Natural killer cell (primary cell): ENCODE measurements at regions not wholly inside any gene's neighbourhood (a gene's known extent, or its start where the extent isn't known, plus 50 kb on each side); places are given as distances from the start of the nearest gene placed in this dataset.

Source experiments
- ATAC-seq, 3 donors: fragments of 150-1000 bp in 2 of 3; fragments of 200-7000 bp in 1 of 3; cut with Tn5 transposase; 1 replicate in 1 of 3; 2 replicates in 2 of 3; pipeline ENCODE4 v1.10.0; 2021; ENCODE audit warnings: mild to moderate bottlenecking in 2 of 3, moderate library complexity in 2 of 3
- DNase-seq, 2 donors: peaks; one replicate each; pipeline versions ENCODE4 v3.0.0 to v3.0.0-alpha.2; 2013 to 2021; ENCODE audit warnings: mixed read lengths in 1 of 2
- H3K27ac ChIP-seq: one replicate; pipeline ENCODE4 v1.5.1; 2013; ENCODE audit warnings: mild to moderate bottlenecking, low read length
- H3K27me3 ChIP-seq: one replicate; pipeline ENCODE4 v1.6.1; 2013; ENCODE audit warnings: low read length; ENCODE audit not compliant: control insufficient read depth, insufficient read depth
- H3K36me3 ChIP-seq: one replicate; pipeline ENCODE4 v1.6.1; 2013; ENCODE audit warnings: low read length; ENCODE audit not compliant: control insufficient read depth, insufficient read depth
- H3K4me1 ChIP-seq: one replicate; pipeline ENCODE4 v1.6.1; 2013; ENCODE audit warnings: low read length; ENCODE audit not compliant: control insufficient read depth, insufficient read depth
- H3K4me3 ChIP-seq: one replicate; pipeline ENCODE4 v1.5.1; 2013; ENCODE audit warnings: low read length
- H3K9me3 ChIP-seq: one replicate; pipeline ENCODE4 v1.6.1; 2013; ENCODE audit warnings: low read length; ENCODE audit not compliant: control insufficient read depth, insufficient read depth
- H3K27ac Mint-ChIP-seq, 2 donors: one replicate each; pipeline ENCODE4 v1.8.0; 2022; ENCODE audit warnings: mild to moderate bottlenecking in 2 of 2, mixed read lengths in 2 of 2, moderate library complexity in 1 of 2
- H3K27me3 Mint-ChIP-seq, 2 donors: one replicate each; pipeline ENCODE4 v1.8.0; 2022; ENCODE audit warnings: low read depth in 2 of 2, mixed read lengths in 2 of 2
- H3K36me3 Mint-ChIP-seq: one replicate; pipeline ENCODE4 v1.8.0; 2022; ENCODE audit warnings: mixed read lengths
- H3K4me1 Mint-ChIP-seq, 2 donors: one replicate each; pipeline ENCODE4 v1.8.0; 2022; ENCODE audit warnings: mixed read lengths in 2 of 2
- H3K4me3 Mint-ChIP-seq: one replicate; pipeline ENCODE4 v1.8.0; 2022; ENCODE audit warnings: mild to moderate bottlenecking, moderate library complexity, mixed read lengths
- H3K9me3 Mint-ChIP-seq, 2 donors: one replicate each; pipeline ENCODE4 v1.8.0; 2022; ENCODE audit warnings: mixed read lengths in 2 of 2
- CTCF ChIP-seq: fragments of 200-600 bp; IDR thresholded peaks from one replicate; pipeline ENCODE4 v1.8.0; 2022; ENCODE audit warnings: antibody characterized with exemption
- WGBS: methylation state at CpG from one replicate; pipeline ENCODE4 v1.1.7; 2013; ENCODE audit warnings: missing lambda C conversion rate; ENCODE audit not compliant: insufficient coverage; 5-methylcytosine and 5-hydroxymethylcytosine counted together
- intact Hi-C: fragments of 100-400 bp; cut with micrococcal nuclease; formaldehyde crosslinking; loops from one replicate; pipeline ENCODE4 v1.14.2; 2022

GRCh38 chr10:47090042-47090441 is 178.8 kb downstream of the PTPN20 start:
- no peak overlapping the region for H3K4me3 Mint-ChIP-seq
- Histone ChIP-seq H3K27ac (no peak overlapping the region), H3K27me3 (no peaks in the 10 kb centered on the region), H3K36me3 (no peaks in the 10 kb centered on the region), H3K4me1 (no peaks in the 10 kb centered on the region), H3K4me3 (no peak overlapping the region), H3K9me3 (no peaks in the 10 kb centered on the region)
- H3K36me3 Mint-ChIP-seq = no peaks in the 10 kb centered on the region
- intact Hi-C loops = no loop called here
- no peaks in the 10 kb centered on the region for H3K4me1 Mint-ChIP-seq
- H3K27ac Mint-ChIP-seq = no peak overlapping the region
- H3K9me3 Mint-ChIP-seq = no peaks in the 10 kb centered on the region
- peaks cover 0 to 8% of the 10 kb centered on the region in 2 donors for H3K27me3 Mint-ChIP-seq
- DNase-seq (no peak), ATAC-seq (no peak)
- 96% methylated on average over 3 of the region's 3 CpGs for WGBS
- no peak for TF ChIP-seq CTCF

- H3K9me3 ChIP-seq = no peaks in the 10 kb centered on the region
- H3K4me1 ChIP-seq = no peaks in the 10 kb centered on the region
- no peak overlapping the region for H3K4me3 ChIP-seq
- H3K36me3 ChIP-seq = no peaks in the 10 kb centered on the region
- no peak for TF ChIP-seq CTCF
- H3K27ac ChIP-seq = no peak overlapping the region
- no peak for ATAC-seq
- DNase-seq = no peak
- no peaks in the 10 kb centered on the region for H3K27me3 ChIP-seq
- Mint-ChIP-seq H3K27me3 (peaks cover 0 to 8% of the 10 kb centered on the region in 2 donors), H3K27ac (no peak overlapping the region), H3K36me3 (no peaks in the 10 kb centered on the region), H3K4me1 (no peaks in the 10 kb centered on the region), H3K4me3 (no peak overlapping the region), H3K9me3 (no peaks in the 10 kb centered on the region)
- intact Hi-C loops = no loop called here
- 81% methylated on average over 7 of the region's 7 CpGs for WGBS
These were observed 179.7 kb downstream of the PTPN20 start for GRCh38 chr10:47090903-47091302.

GRCh38 chr10:47091421-47091820 is 180.2 kb downstream of the PTPN20 start:
- TF ChIP-seq CTCF = no peak
- no peak overlapping the region for H3K27ac Mint-ChIP-seq
- no peaks in the 10 kb centered on the region for H3K36me3 Mint-ChIP-seq
- no peaks in the 10 kb centered on the region for H3K9me3 Mint-ChIP-seq
- Histone ChIP-seq H3K4me1 (no peaks in the 10 kb centered on the region), H3K27me3 (no peaks in the 10 kb centered on the region), H3K9me3 (no peaks in the 10 kb centered on the region), H3K4me3 (no peak overlapping the region), H3K27ac (no peak overlapping the region), H3K36me3 (no peaks in the 10 kb centered on the region)
- WGBS = 82% methylated on average over 2 of the region's 2 CpGs
- intact Hi-C loops = no loop called here
- H3K27me3 Mint-ChIP-seq = peaks cover 0 to 8% of the 10 kb centered on the region in 2 donors
- no peak overlapping the region for H3K4me3 Mint-ChIP-seq
- no peaks in the 10 kb centered on the region for H3K4me1 Mint-ChIP-seq
- ATAC-seq (no peak), DNase-seq (no peak)

GRCh38 chr10:47092376-47092775 is 181.1 kb downstream of the PTPN20 start:
- Mint-ChIP-seq H3K4me1 (no peaks in the 10 kb centered on the region), H3K27ac (no peak overlapping the region), H3K27me3 (peaks cover 0 to 8% of the 10 kb centered on the region in 2 donors), H3K36me3 (no peaks in the 10 kb centered on the region), H3K4me3 (no peak overlapping the region), H3K9me3 (no peaks in the 10 kb centered on the region)
- Histone ChIP-seq H3K9me3 (no peaks in the 10 kb centered on the region), H3K27ac (no peak overlapping the region), H3K27me3 (no peaks in the 10 kb centered on the region), H3K4me3 (no peak overlapping the region), H3K36me3 (no peaks in the 10 kb centered on the region), H3K4me1 (no peaks in the 10 kb centered on the region)
- ATAC-seq = no peak
- no peak for TF ChIP-seq CTCF
- intact Hi-C loops = no loop called here
- WGBS = 92% methylated on average over 4 of the region's 4 CpGs
- DNase-seq = no peak
